H9 (cell line): ENCODE measurements at regions not wholly inside any gene's neighbourhood (a gene's known extent, or its start where the extent isn't known, plus 50 kb on each side); places are given as distances from the start of the nearest gene placed in this dataset.

ENCODE experiments used
- DNase-seq: peaks from one replicate; pipeline ENCODE4 v3.0.0-alpha.2; 2017
- H2AFZ ChIP-seq: one replicate; pipeline ENCODE4 v1.6.1; 2013; ENCODE audit warnings: mild to moderate bottlenecking, low read length, control low read depth, moderate library complexity
- H2AK5ac ChIP-seq: 2 replicates; pipeline ENCODE4 v1.6.1; 2013; ENCODE audit warnings: low read length, control low read depth, mixed read lengths; ENCODE audit not compliant: insufficient read length
- H2BK120ac ChIP-seq: one replicate; pipeline ENCODE4 v1.6.1; 2013; ENCODE audit warnings: low read depth, mild to moderate bottlenecking, low read length, control low read depth, inconsistent platforms; ENCODE audit not compliant: poor library complexity, severe bottlenecking
- H2BK12ac ChIP-seq: 2 replicates; pipeline ENCODE4 v1.6.1; 2013; ENCODE audit warnings: low read length, control low read depth, mixed read lengths, low read depth; ENCODE audit not compliant: insufficient read length
- H2BK15ac ChIP-seq: 2 replicates; pipeline ENCODE4 v1.6.1; 2013; ENCODE audit warnings: low read depth, low read length, control low read depth
- H2BK20ac ChIP-seq: one replicate; pipeline ENCODE4 v1.6.1; 2013; ENCODE audit warnings: low read depth, mild to moderate bottlenecking, low read length, control low read depth, inconsistent platforms; ENCODE audit not compliant: poor library complexity, severe bottlenecking
- H2BK5ac ChIP-seq: 2 replicates; pipeline ENCODE4 v1.6.1; 2013; ENCODE audit warnings: low read length, control low read depth, mixed read lengths; ENCODE audit not compliant: insufficient read length
- H3K14ac ChIP-seq: 2 replicates; pipeline ENCODE4 v1.6.1; 2013; ENCODE audit warnings: low read length, control low read depth; ENCODE audit not compliant: insufficient read depth
- H3K18ac ChIP-seq: 2 replicates; pipeline ENCODE4 v1.6.1; 2013; ENCODE audit warnings: low read depth, mild to moderate bottlenecking, mixed read lengths, low read length, control low read depth; ENCODE audit not compliant: insufficient read length
- H3K23ac ChIP-seq: 2 replicates; pipeline ENCODE4 v1.6.1; 2013; ENCODE audit warnings: low read length, control low read depth, mixed read lengths, low read depth; ENCODE audit not compliant: insufficient read length
- H3K23me2 ChIP-seq: 2 replicates; pipeline ENCODE4 v1.6.1; 2013; ENCODE audit warnings: low read depth, mild to moderate bottlenecking, mixed read lengths, low read length, control low read depth; ENCODE audit not compliant: insufficient read length, poor library complexity, severe bottlenecking
- H3K27ac ChIP-seq: 2 replicates; pipeline ENCODE4 v1.5.1; 2013; ENCODE audit warnings: low read length, control low read depth, mixed read lengths, low read depth; ENCODE audit not compliant: insufficient read length
- H3K27me3 ChIP-seq: 2 replicates; pipeline ENCODE4 v1.6.1; 2013; ENCODE audit warnings: low read length, control low read depth, inconsistent platforms; ENCODE audit not compliant: insufficient read depth
- H3K4ac ChIP-seq: 2 replicates; pipeline ENCODE4 v1.6.1; 2013; ENCODE audit warnings: low read depth, mild to moderate bottlenecking, control low read depth, inconsistent platforms, low read length, moderate library complexity
- H3K4me1 ChIP-seq: 2 replicates; pipeline ENCODE4 v1.6.1; 2013; ENCODE audit warnings: low read length, control low read depth, inconsistent platforms; ENCODE audit not compliant: insufficient read depth
- H3K4me2 ChIP-seq: 2 replicates; pipeline ENCODE4 v1.6.1; 2013; ENCODE audit warnings: low read length, control low read depth, mixed read lengths; ENCODE audit not compliant: insufficient read length, insufficient read depth
- H3K56ac ChIP-seq: 2 replicates; pipeline ENCODE4 v1.6.1; 2013; ENCODE audit warnings: low read depth, mild to moderate bottlenecking, mixed read lengths, low read length, control low read depth; ENCODE audit not compliant: insufficient read length
- H3K79me1 ChIP-seq: 2 replicates; pipeline ENCODE4 v1.6.1; 2013; ENCODE audit warnings: low read depth, mild to moderate bottlenecking, moderate library complexity, low read length, control low read depth, inconsistent platforms; ENCODE audit not compliant: insufficient read depth, poor library complexity, severe bottlenecking
- H3K79me2 ChIP-seq: 2 replicates; pipeline ENCODE4 v1.6.1; 2013; ENCODE audit warnings: low read length, control low read depth, inconsistent platforms; ENCODE audit not compliant: insufficient read depth
- H3K9ac ChIP-seq: 2 replicates; pipeline ENCODE4 v1.6.1; 2013; ENCODE audit warnings: low read length, control low read depth, mixed read lengths; ENCODE audit not compliant: insufficient read length; ENCODE audit errors: extremely low read depth
- H3K9me3 ChIP-seq: one replicate; pipeline ENCODE4 v1.6.1; 2013; ENCODE audit warnings: low read depth, low read length, inconsistent platforms; ENCODE audit not compliant: control insufficient read depth
- H3T11ph ChIP-seq: one replicate; pipeline ENCODE4 v1.6.1; 2013; ENCODE audit warnings: mild to moderate bottlenecking, low read length, control low read depth, inconsistent platforms
- H4K20me1 ChIP-seq: one replicate; pipeline ENCODE4 v1.6.1; 2013; ENCODE audit not compliant: control insufficient read depth, insufficient read length, insufficient read depth
- H4K5ac ChIP-seq: 2 replicates; pipeline ENCODE4 v1.6.1; 2013; ENCODE audit warnings: low read depth, mild to moderate bottlenecking, mixed read lengths, low read length, control low read depth; ENCODE audit not compliant: insufficient read length
- H4K8ac ChIP-seq: replicated peaks from 2 replicates; pipeline ENCODE4 v1.6.1; 2013; ENCODE audit warnings: low read length, control low read depth, mixed read lengths, low read depth; ENCODE audit not compliant: insufficient read length
- H4K91ac ChIP-seq: 2 replicates; pipeline ENCODE4 v1.6.1; 2013; ENCODE audit warnings: low read depth, mild to moderate bottlenecking, moderate library complexity, mixed read lengths, low read length, control low read depth; ENCODE audit not compliant: insufficient read length
- H3K27ac Mint-ChIP-seq, 3 experiments: 2 replicates in 2 of 3; 3 replicates in 1 of 3; pipeline ENCODE4 v1.8.0; 2020 to 2021; ENCODE audit warnings: mixed read lengths in 3 of 3, mild to moderate bottlenecking in 1 of 3, moderate library complexity in 1 of 3
- H3K27me3 Mint-ChIP-seq: 2 replicates; pipeline ENCODE4 v1.8.0; 2021; ENCODE audit warnings: low read depth, mild to moderate bottlenecking, moderate library complexity, mixed read lengths
- H3K36me3 Mint-ChIP-seq, 3 experiments: 2 replicates in 2 of 3; 3 replicates in 1 of 3; pipeline ENCODE4 v1.8.0; 2020 to 2021; ENCODE audit warnings: low read depth in 3 of 3, mixed read lengths in 3 of 3; ENCODE audit not compliant: insufficient read depth in 1 of 3
- H3K4me1 Mint-ChIP-seq, 2 experiments: 2 replicates each; pipeline ENCODE4 v1.8.0; 2020; ENCODE audit warnings: mixed read lengths in 2 of 2
- H3K4me3 Mint-ChIP-seq, 2 experiments: 2 replicates in 1 of 2; 3 replicates in 1 of 2; pipeline ENCODE4 v1.8.0; 2020 to 2021; ENCODE audit warnings: mild to moderate bottlenecking in 2 of 2, mixed read lengths in 2 of 2, moderate library complexity in 1 of 2
- H3K9me3 Mint-ChIP-seq, 2 experiments: 2 replicates in 1 of 2; 3 replicates in 1 of 2; pipeline ENCODE4 v1.8.0; 2020; ENCODE audit warnings: mild to moderate bottlenecking in 2 of 2, mixed read lengths in 2 of 2, moderate library complexity in 1 of 2
- CTCF ChIP-seq: fragments of 200-600 bp; sonication (generic); conservative IDR thresholded peaks from 3 replicates; pipeline ENCODE4 v1.8.0; 2021; ENCODE audit warnings: antibody characterized with exemption, mild to moderate bottlenecking

DNA sequence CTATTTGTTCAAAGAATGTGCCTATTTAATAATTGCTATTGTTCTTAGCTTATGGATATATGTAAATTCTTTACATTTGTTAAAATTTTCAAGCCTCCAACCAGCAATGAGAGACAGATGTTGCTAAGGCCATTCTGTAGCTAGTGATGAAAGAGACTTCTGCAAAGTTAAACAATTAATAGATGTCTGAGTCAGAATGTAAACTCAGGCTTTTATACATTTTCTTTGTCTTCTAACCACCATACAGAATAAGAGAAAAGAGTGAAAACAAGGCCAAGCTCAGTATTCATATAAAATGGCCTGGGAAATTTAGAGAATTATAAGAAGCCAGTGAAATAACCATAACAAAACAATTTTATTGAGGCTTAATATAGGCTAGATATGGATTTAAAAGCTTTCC is 1102.3 kb upstream of the SEL1L start:
- H3K79me2 ChIP-seq, result no peaks in the 10 kb centered on the region
- H2AFZ ChIP-seq, result no peak overlapping the region
- H3K79me1 ChIP-seq, result no peaks in the 10 kb centered on the region
- H3K4me3 Mint-ChIP-seq, result no peak overlapping the region
- no peaks in the 10 kb centered on the region for H4K20me1 ChIP-seq
- no peak overlapping the region for H3K27ac ChIP-seq
- H2AK5ac ChIP-seq, result no peak overlapping the region
- no peak overlapping the region for H2BK15ac ChIP-seq
- no peak overlapping the region for H3K4me2 ChIP-seq
- H4K5ac ChIP-seq, result no peak overlapping the region
- no peak overlapping the region for H3K4ac ChIP-seq
- no peak overlapping the region for H3T11ph ChIP-seq
- H4K91ac ChIP-seq, result no peak overlapping the region
- H3K14ac ChIP-seq, result no peak overlapping the region
- no peak overlapping the region for H2BK120ac ChIP-seq
- no peak for DNase-seq
- no peak overlapping the region for H2BK5ac ChIP-seq
- no peak for TF ChIP-seq CTCF
- H3K23me2 ChIP-seq, result no peaks in the 10 kb centered on the region
- H3K27me3 ChIP-seq, result no peaks in the 10 kb centered on the region
- no peaks in the 10 kb centered on the region for H3K9me3 ChIP-seq
- no peak overlapping the region for H3K27ac Mint-ChIP-seq
- H2BK12ac ChIP-seq, result no peak overlapping the region
- no peaks in the 10 kb centered on the region for H3K4me1 ChIP-seq
- no peak overlapping the region for H3K56ac ChIP-seq
- H3K18ac ChIP-seq, result no peak overlapping the region
- H3K9ac ChIP-seq, result no peak overlapping the region
- peaks cover 1% of the 10 kb centered on the region; the same call in 1 of the 2 replicates for H3K27me3 Mint-ChIP-seq
- H3K23ac ChIP-seq, result no peak overlapping the region
- H4K8ac ChIP-seq, result no peak overlapping the region
- peaks cover 0 to 7% (median 5%) of the 10 kb centered on the region in 3 experiments; a peak in 6 of 7 replicates for H3K36me3 Mint-ChIP-seq
- no peak overlapping the region for H2BK20ac ChIP-seq
- peaks cover 6 to 11% of the 10 kb centered on the region in 2 experiments; a peak in 4 of 5 replicates for H3K9me3 Mint-ChIP-seq
- no peaks in the 10 kb centered on the region for H3K4me1 Mint-ChIP-seq
